SKM-1 (cell line): ENCODE measurements at regions not wholly inside any gene's neighbourhood (a gene's known extent, or its start where the extent isn't known, plus 50 kb on each side); places are given as distances from the start of the nearest gene placed in this dataset.

Experiments used
- DNase-seq: peaks from one replicate; lab custom pipeline; 2025; ENCODE audit not compliant: unreplicated experiment; lab: John Stamatoyannopoulos, UW

DNA sequence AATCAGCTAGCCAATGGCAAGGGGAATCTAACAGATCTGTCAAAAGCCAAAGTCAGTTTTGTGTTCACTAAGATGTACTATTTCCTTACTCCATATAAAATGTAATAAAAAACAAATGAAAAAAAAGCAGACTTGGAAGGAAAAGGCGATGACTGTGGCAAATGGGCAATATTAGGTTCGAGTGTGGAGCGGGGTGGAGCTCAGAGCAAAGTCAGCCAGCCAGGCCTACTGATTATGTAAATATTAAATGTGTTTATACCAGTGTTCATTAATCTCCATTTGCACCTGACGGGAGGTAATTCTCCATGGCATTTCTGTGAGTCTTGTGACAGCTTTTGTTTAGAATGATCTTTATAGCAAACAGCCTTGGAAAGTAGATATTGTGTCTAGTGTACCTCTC is 96.2 kb upstream of the KCNMB2 start:
- no peak for DNase-seq

DNA sequence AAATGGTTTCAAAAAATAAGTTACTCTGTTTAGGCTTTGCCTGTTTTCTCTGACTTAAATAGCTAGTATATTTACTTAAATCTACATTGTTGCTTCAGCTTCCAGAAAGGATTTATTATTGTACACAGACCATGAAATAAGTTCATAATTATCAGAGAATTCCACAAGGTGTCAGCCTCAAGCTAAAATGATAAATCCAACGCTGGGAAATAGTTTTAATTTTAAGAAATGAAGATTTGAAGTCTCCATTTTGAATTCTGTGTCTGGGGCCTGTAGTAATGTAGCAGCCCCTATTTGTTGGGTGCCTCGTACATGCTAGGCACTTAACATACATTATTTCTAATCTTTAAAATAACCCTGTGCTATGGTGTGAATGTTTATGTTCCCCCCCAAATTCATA is 92.6 kb upstream of the KCNMB2 start:
- DNase-seq: no peak

DNA sequence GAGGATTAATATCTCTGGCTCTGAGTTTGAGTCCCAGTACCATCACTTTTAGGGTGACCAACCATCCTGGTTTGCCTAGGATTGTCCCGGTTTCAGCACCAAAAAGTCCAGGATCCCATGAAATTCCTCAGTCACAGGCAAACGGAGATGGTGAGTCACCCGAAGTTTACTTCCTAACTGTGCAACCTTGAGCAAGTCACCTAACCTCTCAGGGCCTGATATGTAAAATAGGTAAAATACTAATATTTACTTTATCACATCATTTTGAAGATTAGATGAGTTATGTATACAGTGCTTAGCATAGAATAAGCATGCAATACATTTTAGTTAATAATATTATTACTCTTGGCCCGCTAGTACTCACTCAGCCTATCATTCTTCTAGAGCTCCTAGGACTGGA is 91.1 kb upstream of the KCNMB2 start:
- DNase-seq: no peak

DNA sequence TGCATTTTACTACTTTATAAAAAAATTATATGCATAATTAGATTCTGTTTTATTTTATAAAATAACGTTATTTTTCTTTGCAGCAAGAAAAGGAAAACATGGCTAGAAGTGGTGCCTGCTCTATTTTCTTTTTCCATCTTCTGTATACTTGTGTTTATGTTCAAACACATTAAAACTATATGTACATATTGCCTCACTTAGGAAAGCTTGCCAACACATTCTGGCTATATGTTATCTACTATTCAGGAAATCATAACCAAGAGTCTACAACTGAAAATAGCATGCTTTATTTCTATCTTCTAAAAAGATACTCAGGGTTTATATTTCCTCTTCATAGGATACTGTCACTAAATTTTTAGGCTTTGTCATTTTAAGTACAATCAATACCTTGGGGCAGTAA is 90.2 kb upstream of the KCNMB2 start:
- DNase-seq: no peak

DNA sequence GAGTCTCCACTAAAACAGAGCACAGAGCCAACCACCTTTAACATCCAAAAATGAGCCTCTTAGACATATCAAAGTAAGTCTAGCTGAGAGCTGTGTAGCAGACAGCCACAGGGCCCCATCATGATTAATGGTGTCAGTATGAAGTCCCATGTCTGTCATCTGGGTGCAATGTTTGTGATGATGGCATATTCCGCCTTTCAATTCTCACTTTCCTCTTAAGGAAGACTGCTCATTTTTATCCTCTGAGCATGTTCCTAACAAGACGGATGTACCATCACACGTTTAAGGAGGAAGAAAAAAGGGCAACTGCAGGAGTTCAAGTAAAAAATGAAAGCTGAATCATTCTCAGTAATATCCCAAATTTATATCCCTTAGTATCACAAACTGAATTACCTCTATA is 85.8 kb upstream of the KCNMB2 start:
- DNase-seq: no peak

DNA sequence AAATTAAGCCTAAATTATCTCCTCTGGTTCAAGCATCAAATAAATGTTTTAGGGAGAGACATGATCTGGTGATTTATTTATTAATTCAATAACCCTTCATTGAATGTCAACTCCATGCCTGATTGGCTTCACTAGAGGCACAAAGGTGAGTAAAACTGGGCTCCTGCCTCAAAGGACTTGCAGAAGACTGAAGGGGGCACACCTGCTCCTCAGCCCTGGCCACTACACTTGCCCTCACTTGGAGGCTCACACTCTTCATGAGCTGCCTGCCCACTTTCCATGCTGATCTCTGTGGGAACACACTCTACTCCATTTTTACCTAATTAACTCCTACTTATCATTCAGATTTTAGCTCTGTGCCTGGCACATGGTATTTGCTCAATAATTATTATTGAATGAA is 84.4 kb upstream of the KCNMB2 start:
- no peak for DNase-seq

DNA sequence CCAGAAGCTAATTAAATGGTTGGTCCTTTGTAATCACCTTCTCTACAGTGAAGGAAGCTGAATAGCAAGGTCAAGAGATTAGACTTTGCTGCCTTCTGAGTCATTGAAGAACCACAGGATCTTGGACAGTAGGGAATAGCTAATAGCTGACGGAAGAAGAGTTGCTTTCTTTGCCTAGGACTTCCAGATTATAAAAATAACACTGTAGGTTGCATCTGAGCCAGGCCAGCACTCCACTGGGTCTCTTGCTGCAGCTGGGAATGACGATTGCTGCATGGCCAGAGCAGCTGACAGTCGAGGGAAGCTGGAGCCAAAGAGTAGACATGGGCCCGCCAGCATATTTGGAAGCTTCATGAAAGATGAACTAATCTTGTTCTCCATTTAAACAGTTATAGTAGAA is 81.5 kb upstream of the KCNMB2 start:
- no peak for DNase-seq

DNA sequence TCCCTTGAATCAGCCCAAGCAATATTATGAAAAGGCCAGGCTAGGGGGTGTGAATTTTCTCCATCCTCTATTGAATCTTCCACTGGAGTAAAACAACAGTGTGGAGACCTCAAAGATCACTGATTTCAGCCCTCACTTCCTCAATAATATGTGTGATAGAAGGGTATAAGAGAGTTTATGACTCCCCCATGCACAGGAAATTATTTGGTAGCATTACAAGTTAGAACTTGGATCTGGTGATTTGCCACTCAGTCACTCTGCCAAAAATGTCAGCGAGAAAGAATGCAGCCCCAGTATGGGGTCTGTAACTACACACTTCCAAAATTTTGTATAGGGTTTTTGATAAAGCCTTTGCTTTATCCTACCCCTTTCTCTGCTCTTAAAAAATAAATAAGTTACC is 81.0 kb upstream of the KCNMB2 start:
- no peak for DNase-seq

DNA sequence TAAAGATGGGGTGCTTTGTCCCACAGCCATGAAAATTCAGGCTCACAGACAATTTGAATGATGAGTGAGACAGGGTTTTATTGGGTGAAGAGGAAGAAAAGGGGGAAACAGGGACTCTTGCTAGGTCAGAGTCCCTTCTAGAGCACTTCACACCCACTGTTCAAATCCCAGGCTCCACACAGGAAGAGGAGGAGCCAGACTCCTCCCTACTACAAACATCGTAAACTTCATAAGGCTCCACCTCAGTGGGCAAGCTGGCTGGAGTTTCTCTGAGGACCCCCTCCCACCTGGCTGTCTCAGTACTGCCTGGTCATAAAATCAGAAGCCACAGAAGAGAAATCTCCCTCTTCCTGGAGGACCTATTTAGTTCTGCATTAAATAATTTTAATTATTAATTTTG is 80.3 kb upstream of the KCNMB2 start:
- no peak for DNase-seq

DNA sequence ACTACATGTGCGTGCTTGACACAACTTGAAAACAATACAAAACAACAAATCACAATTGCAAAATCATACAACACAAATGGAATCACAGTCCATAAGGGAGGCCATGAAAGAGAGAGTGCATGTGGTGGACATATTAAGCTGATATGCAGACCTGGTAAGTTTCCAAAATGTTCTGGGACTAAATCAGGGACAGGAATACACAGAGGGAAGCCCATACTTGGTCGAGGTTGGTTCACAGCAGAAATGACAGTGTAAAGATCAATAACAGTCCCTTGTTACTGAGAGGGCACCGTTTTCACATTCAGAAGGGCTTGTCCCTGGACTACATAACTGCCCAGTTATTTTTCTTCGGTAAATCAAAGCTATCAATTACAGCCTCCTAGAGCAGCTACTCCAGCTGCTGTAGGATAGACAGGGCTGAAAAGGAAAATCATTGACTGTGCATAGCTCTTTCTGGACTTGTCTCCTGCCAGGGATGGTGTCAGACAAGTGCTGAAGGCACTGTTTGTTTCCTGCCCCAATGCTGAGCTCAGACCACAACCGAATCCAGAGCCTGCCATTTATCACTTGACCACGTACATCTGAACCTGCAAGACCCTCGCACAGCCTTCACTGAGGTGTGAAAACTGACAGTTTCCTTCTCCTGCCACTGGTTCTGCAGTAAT is 79.5 kb upstream of the KCNMB2 start:
- DNase-seq: no peak

DNA sequence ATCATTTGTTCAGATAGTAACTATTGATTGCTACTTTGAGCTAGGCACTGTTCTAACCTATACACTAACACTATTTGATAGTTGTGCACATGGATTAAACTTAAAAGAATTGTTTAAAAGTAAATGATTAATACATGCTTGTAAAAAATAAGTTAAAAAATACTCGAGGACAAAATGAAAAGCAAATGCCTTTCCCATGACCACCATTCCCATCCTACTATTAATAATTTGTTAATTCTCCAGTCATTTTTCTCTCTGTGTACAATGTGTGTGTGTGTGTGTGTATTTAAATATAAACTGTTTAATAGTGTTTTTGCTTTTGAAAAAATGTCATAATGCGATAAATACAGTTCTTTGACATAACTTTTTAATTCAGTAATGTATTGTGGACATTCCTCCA is 78.7 kb upstream of the KCNMB2 start:
- no peak for DNase-seq

DNA sequence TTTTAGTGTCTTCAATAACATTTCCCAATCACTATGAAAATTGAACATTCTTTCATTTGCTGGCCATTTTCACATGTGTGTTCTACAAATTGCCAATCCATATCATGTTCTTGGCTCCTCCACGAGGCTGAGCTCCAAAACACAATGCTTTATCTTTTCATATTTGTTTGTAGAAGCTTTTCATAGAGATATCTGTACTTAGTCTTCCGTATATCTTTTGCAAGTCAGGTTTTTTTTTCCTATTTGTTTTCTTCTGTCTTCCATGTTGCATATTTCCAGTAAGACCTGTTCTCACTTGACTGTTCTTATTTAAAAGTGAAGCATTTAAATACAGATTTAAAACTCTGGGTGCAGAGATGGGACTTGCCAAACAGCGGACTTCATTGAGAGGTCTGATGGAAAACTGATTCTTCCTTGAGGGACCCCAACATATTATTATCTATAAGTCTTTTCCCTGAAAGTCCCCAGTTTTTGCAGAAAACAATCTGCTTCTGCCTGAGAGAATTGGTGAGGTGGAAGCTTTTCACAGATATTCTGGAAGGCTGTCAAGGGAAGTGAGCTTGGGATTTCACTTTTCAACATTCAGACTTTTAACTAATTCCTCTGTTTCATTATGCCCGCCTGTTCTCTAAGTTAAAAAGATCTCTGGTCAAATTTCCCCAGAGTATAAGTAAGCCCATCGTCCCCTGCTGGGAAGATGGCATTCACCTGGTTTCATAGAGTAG is 77.8 kb upstream of the KCNMB2 start:
- DNase-seq: no peak

DNA sequence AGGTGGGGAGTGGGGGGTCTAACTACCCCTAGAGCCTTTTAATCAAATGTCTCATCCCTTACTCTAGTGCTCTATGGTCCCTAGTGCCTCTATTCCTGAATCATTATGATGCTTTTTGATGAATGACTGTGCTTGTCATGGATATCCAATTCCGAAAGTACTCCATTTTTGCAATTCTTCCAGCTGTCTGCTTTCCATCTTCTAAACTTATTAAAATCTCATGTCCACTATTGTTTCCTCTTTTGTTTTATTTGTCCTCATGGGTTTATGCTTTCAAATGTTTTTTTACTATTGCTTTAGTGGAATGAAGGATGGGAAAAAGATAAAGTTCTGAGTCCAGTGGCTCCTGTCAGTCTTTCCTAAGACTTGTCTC is 77.2 kb upstream of the KCNMB2 start:
- no peak for DNase-seq

DNA sequence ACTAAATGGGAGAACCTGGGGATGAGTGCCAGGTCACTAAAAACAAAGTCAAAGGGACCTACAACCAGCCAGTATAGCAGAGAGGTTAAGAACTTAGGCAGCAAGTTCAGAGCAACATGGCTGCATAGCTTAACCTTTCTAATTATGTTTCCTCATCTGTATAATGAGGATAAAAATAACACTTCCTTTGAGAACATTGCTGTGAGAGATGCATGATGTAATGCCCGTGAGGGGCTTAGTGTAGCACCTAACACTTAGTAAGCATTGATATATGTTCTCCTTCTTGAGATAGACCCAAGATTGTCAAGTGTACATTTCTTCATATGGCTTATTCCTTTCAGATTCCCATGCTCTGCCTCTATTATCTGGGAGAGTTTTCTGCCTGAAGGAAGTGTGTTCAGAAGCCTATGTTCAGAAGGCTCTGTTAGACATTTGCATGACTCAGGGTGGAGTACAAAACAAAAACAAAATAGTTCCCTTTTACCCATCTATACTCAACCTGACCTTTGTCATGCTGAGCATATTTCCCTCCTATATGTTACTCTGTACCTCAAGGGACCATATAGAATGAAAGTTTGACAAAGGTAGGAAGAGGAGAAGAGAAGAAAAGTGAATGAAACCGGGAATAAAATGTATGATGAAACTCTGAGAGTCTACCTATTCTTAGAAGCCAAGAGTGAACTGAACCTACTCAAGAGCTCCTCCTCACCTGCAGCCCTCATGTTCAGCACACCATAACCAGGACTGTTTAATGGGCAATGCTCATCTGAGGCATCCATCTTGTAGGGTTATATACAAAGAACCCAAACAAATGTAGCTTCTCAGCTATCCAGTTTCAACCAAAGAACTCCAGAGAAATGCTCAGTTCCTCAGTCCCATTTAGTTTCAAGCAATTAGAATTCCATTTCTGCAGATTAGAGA is 70.7 kb upstream of the KCNMB2 start:
- no peak for DNase-seq

DNA sequence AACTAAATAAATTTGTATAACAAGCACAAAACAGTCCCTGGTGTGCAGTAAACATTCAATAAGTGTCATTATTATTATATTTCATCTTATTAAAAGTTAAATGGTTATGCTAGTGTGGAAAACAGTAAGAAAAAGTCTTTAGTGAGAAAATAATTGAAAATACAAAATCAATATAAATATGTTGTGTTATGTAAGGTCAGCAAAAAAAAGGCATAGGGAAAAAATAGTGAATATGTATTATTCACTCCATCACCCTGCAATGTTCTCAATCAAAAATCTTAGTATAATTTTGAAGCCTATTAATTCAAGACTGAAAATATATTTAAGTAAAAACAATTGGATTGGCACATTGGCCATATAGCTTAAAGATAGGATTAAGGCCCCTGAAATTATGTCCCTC is 63.3 kb upstream of the KCNMB2 start:
- no peak for DNase-seq

DNA sequence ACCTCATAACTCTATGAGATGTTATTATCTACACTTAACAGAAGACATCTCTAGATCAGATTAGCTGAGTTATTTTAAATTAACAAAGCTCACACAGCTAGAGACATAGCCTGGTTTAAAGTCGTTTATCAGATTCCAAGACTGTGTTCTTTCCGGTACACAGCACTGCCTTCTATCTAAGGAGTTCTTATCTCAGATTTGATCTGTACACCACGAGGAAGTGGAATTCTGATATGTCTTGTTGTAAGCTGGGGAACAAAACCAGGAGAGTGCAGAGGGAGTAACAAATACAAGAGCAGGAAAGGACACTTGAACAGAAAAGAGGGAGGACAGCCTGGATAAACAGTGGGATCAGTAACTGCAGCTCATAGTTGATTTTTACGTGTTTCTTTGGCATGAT is 61.7 kb upstream of the KCNMB2 start:
- DNase-seq: no peak

DNA sequence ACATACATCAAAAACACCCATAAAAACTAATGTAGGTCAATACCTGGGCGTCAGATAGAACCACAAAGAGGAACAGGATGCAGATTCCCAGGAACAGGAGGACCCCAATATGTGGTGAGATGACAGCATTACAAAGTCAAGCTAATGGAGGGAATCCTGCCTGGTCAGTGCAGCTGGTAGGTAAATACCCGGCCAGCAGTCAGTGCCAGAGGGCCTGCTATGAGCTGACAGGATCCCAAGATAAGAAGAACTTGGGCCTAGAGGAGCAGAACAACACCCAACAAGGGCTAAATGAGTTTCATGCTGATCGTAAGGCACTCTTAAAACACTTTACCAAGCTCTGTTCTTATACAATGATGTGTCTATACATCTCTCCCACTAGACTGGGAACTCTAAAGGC is 61.2 kb upstream of the KCNMB2 start:
- no peak for DNase-seq

DNA sequence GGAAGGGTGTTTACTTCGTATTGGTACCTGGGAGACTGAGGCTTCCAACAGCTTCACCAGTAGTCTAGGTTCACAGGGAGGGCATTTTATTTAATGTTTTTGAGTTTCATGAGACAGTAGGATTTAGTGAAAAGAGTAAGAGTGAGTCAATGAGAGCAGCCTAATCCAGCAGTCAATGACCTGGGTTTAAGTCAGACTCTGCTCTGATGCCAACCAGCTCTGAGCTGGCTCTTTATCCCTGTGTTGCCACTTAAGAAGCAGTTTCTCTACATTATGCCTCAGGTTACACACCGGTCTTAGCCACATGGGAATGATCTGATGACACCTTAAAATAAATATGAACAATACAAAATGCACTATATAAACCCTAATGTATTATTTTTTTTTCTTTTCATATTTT is 59.4 kb upstream of the KCNMB2 start:
- no peak for DNase-seq

DNA sequence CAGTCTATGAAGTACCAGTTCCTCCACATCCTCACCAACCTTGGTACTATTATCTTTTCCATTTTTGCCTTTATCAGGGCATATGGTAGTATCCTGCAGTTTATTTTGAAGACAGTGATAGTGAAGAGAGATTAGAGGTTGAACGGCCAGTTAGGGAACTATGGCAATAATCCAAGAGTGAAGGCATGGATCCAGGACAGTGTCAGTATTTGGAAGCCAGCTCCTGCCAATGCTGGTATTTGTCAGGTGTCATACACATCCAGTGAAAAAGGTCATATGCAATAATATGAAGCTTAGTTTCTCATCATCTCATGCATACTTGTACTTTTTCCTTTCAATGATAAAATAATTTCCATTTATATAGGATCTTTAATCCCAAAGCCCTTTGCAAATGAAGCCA is 56.8 kb upstream of the KCNMB2 start:
- no peak for DNase-seq

DNA sequence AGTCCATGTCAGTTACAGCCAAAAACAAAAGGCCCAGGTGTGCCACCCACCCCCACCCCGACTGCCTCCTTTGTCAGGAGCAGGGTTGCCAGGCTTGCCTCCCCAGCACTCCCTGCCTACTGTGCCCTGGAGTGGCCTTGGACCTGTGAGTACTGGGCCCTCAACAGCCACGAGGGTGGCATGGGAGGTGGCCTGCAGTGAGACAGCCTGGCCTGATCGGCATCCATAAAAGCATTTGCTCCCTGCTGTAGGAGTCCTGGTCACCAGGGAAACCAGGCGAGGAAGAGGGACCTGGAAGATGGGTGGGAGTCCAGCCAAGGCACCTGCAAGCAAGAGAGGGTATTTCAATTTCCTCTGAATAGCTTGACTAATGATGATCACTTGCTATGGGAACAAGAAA is 56.4 kb upstream of the KCNMB2 start:
- DNase-seq: no peak

DNA sequence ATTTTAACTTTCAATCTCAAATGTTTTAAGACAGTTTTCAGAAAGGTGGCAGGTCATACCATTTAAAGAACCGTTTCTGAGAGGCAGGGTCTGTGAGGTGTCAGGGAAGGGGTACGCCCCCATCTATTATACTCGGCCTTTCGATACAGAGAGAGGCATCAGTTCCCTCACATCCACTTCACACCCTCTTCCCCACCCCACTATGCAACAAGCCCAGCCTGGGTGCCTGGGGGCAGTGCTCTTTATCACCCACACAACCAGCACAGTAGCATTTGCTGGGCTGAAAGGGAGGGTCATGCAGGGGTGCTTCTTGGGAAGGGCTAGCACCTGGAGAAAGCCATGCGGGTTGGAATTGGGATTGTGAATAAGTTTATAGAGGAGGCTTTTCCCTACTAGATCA is 56.0 kb upstream of the KCNMB2 start:
- no peak for DNase-seq

DNA sequence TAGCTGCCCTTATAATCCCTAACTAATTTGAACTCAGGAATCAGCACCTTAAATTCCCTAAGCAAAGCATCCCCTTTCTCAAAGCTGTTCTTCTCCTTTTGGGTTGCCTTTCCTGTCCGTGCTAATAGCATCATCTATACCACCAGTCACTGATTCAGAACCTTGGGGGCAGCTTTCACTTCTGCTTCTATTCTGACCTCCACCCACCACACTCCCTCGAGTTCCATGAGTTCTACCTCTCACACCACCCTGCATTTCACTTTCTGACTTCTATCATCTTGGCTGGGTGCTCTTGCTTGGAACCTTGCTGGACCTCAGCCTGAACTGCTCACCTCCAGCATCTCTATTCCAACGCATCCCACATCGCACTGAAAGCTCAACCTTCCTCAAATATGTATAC is 55.4 kb upstream of the KCNMB2 start:
- DNase-seq: no peak
